ENCODE measurements at regions not wholly inside any gene's neighbourhood (a gene's known extent, or its start where the extent isn't known, plus 50 kb on each side); places are given as distances from the start of the nearest gene placed in this dataset.

DNA sequence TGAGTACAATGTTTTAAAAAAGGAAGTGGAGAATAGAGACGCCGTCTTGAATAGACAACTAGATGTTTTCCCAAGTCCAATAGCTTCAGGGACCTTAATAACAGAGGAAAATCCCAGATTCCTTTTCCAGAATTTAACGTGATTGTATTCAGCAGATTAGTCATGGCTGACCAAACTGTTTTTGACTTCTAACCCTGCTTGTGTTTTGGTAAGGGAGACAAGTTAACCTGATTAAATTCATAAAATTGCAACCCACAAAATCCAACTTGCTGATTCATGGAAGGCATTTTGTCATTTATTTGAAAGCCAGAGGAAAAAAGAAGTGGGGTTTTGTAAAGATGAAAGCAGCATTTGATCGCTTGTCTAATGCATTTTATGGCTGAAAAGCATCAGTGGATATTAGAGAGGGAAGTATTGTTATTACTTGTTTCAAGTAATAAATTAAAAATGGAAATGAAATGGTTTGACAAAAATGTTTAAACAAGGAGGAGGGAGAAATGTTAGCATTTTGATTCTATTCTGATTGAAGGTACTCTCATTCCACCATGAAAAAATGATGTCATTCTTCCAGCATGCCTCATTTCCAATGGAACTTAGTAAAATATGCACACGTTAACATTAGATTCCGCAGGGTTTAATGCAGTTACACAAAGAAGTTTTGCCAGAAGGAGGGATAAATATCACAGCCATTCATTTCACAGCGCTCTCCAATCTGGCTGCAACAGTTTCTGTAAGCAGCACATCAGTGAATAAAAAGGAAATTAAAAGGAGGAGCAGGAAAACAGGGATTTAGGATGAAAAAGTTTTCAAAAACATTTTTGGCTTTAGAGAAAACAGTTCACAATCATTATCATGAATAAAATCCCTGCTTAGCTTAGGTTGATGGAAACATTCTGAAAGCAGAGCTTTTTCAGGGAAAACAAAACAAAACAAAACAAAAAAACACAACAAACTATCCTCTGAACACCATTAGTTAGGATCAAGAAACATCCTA, 314.7 kb downstream of the PRR16 start:
- Histone ChIP-seq H2AK5ac (ENCODE audit: low read depth, low read length) (peak overlapping the region; percentile 30; the same call in 1 of the 2 replicates), H3K9me1 (ENCODE audit: insufficient read depth, low read length) (no peaks in the 10 kb centered on the region), H2BK20ac (ENCODE audit: low read depth, low read length) (peak overlapping the region; percentile 81), H4K20me1 (ENCODE audit: insufficient read depth, low read length) (no peaks in the 10 kb centered on the region), H3K27me3 (ENCODE audit: control insufficient read depth, insufficient read depth, low read length) (no peaks in the 10 kb centered on the region), H2AFZ (replicated peaks; ENCODE audit: low read length, poor library complexity) (no peak overlapping the region), H3K79me1 (ENCODE audit: low read depth in 1 of 2, low read length in 2 of 2) (no peaks in the 10 kb centered on the region), H3K56ac (ENCODE audit: extremely low read depth, insufficient read depth, low read length) (peak overlapping the region; percentile 91), H2BK120ac (ENCODE audit: low read depth, low read length) (peak overlapping the region; percentile 88), H4K5ac (ENCODE audit: low read depth, low read length) (peak overlapping the region; percentile 56; the same call in 1 of the 2 replicates), H3K18ac (ENCODE audit: low read depth, low read length) (peak overlapping the region; percentile 66; the same call in 1 of the 2 replicates), H3K4ac (ENCODE audit: low read depth, low read length) (peak overlapping the region; percentile 59), H3K9ac (ENCODE audit: low read depth, low read length) (peak overlapping the region; percentile 51; the same call in 1 of the 2 replicates), H2BK5ac (ENCODE audit: low read depth, low read length, poor library complexity, severe bottlenecking) (peak overlapping the region; percentile 98), H3K4me2 (ENCODE audit: low read depth, low read length) (peak overlapping the region; percentile 87), H2AK9ac (replicated peaks; ENCODE audit: low read depth, low read length, poor library complexity) (no peak overlapping the region), H3K14ac (replicated peaks; ENCODE audit: low read depth, low read length) (peak overlapping the region; percentile 44; the same call in 1 of the 2 replicates), H4K8ac (ENCODE audit: low read depth in 2 of 2, low read length in 2 of 2) (peak overlapping the region; percentile 44 to 88; a peak in 3 of 4 replicates), H3K27ac (ENCODE audit: insufficient read depth, low read length) (peak overlapping the region; percentile 37; the same call in 1 of the 2 replicates), H3K23ac (ENCODE audit: low read depth, low read length) (peak overlapping the region; percentile 66; the same call in 1 of the 2 replicates), H3K4me3 (ENCODE audit: insufficient read depth, low read depth, low read length) (peak overlapping the region; percentile 19; the same call in 1 of the 2 replicates), H2BK15ac (ENCODE audit: low read depth, low read length) (peak overlapping the region; percentile 45; the same call in 1 of the 3 replicates), H3K9me3 (ENCODE audit: control insufficient read depth, insufficient read depth, low read length) (no peaks in the 10 kb centered on the region), H3K4me1 (ENCODE audit: control insufficient read depth, insufficient read depth, low read length) (0 out of 2 replicates have a peak, but pooled peaks cover 2% of the 10 kb centered on the region), H3K36me3 (ENCODE audit: control insufficient read depth, insufficient read depth, low read length) (no peaks in the 10 kb centered on the region), H4K91ac (ENCODE audit: insufficient read depth, low read depth, low read length) (peak overlapping the region; percentile 74; the same call in 1 of the 2 replicates)
- POLR2A ChIA-PET (ENCODE audit: unreplicated experiment), result interaction anchor here (0.5 to 0.6 kb wide), 2 partner anchors 170 to 1401 kb away, joined by 3 read pairs; no protein-coding TSS in a partner anchor
- dilution Hi-C loops (cut with HindIII; ENCODE audit: low sequenced_read_pairs, unreplicated experiment), result no loop called here
- intact Hi-C loops (cut with micrococcal nuclease), result no loop called here
- 0 out of 2 replicates have a peak, but pooled peaks have one; percentile 11 for TF ChIP-seq BHLHE40 (IDR thresholded peaks at IDR 0.05; ENCODE audit: low read depth, low read length)
- peak; percentile 36; the same call in 1 of the 2 replicates for TF ChIP-seq MAFK (IDR thresholded peaks at IDR 0.05; ENCODE audit: low read depth, low read length)
- TF ChIP-seq, protein P1, sequence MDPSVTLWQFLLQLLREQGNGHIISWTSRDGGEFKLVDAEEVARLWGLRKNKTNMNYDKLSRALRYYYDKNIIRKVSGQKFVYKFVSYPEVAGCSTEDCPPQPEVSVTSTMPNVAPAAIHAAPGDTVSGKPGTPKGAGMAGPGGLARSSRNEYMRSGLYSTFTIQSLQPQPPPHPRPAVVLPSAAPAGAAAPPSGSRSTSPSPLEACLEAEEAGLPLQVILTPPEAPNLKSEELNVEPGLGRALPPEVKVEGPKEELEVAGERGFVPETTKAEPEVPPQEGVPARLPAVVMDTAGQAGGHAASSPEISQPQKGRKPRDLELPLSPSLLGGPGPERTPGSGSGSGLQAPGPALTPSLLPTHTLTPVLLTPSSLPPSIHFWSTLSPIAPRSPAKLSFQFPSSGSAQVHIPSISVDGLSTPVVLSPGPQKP (IDR thresholded peaks at IDR 0.05; ENCODE audit: borderline replicate concordance, low read depth, low read length), result no peak
- ATAC-seq (ENCODE audit: low read depth) (peak; percentile 88), DNase-seq (peak; percentile 87)
- CTCF ChIA-PET, result no interaction called here
- 43% methylated on average over 1 of the region's 7 CpGs; no CpG with 5 or more reads in 1 of the 2 experiments for WGBS, 2 experiments (ENCODE audit: extremely low coverage in 2 of 2, insufficient read length in 1 of 2)
- no TSS peak for BruUV-seq (replicated peaks)
- in situ Hi-C loops (cut with MboI; ENCODE audit: low sequenced_read_pairs), result no loop called here

Measured in IMR-90 (cell line).